GM18499 (cell line): ENCODE measurements at regions not wholly inside any gene's neighbourhood (a gene's known extent, or its start where the extent isn't known, plus 50 kb on each side); places are given as distances from the start of the nearest gene placed in this dataset.
"Not testable (repeated sequence)": the region's sequence is repeated elsewhere in the genome, so short reads cannot be mapped to it uniquely, and the experiment has no call there.

Experiments used
- ATAC-seq: cut with Tn5 transposase; IDR thresholded peaks from one replicate; pipeline ENCODE4 v1.9.1; 2021; ENCODE audit warnings: moderate number of reproducible peaks; ENCODE audit not compliant: insufficient read depth, unreplicated experiment

DNA sequence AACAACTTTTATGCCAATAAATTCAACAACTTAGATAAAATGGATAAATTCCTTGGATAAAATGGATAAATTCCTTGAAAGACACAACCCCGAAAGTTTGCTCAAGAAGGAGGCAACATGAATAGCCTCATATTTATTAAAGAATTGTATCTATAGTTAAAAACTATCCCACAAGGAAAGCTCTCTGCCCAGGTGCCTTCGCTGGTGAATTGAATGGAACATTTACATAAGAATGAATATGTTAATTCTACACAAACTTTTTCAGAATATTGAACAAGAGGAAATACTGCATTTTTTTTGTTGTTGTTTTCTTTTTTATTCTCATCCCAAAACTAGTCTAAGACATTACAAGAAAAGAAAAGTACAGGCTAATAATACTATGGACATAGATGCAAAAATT, 805.3 kb upstream of the RAB6C start:
- ATAC-seq: no peak

DNA sequence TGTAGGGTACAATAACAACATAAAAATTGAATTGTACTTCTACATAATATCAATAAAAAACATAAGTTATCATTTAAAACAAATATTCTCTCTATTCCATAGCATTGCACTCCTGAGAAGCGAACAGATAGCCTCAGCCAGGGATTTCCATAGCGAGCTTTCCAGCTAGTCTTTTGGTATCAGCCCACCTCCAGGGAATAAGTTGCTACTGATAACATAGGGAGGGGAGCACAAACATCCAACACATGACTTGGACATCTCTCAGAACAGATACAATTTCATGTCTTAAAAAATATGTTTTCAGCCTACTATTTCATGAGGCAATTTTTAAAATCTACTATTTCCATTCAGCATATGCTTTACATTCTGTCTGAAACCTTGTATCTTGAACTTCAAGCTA, 804.4 kb upstream of the RAB6C start:
- ATAC-seq: no peak

DNA sequence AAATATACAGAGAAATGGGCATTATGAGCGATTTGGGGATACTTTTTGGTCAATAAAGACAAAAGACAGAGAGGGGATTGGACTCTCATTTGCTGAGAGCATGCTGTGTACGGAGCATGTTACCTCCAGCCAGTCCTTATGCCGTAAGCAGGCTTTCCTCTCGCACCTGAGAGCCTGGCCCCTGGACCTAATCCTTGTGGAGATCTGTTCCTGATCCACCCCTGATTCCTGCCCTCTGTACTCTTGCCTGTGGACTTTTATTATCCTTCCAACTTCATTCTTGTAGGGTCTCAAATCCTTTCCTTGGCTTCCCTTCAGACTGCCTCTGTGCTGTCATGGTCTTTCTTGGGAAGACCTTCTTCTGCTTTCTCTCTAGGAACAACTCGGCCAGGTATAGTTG, 803.1 kb upstream of the RAB6C start:
- no peak for ATAC-seq

DNA sequence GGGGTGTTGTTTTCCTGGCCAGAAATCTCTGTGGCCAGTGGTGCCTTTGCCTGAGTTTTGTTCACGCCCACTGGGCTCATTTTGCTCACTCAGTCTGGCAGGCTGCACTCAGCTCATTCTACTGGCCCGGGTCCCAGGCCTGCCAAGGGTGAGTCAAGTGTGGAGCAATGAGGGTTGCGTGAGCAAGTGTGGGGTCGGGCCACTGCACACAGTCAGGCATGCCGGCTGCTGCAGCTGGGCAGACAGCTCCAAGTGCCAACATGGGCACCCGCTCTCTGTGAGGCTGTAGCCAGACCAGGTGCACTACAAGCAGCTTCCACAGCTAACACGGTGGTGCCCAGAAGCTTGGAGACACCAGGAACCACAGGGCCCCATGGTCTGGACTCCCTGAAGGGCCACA, 801.1 kb upstream of the RAB6C start:
- no peak for ATAC-seq

DNA sequence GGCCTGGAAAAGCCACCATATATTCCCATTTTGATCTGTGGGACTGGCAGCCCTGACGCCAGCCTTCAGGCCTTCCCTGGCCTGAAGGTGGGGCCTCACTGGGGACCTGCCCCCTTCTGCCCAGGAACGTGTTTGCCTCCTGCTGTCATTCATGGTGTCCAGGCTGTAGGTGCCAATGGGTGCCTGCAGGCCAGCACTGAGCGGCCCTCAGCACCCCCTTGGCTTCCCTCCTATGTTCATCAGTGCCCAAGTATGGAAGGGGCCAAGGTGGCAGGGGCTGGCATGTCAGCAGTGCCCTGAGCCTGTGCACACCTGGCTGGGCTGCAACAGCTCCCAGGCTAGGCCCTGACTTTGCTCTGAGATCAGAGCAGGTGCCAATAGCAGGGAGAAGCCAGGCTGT, 800.3 kb upstream of the RAB6C start:
- no peak for ATAC-seq

DNA sequence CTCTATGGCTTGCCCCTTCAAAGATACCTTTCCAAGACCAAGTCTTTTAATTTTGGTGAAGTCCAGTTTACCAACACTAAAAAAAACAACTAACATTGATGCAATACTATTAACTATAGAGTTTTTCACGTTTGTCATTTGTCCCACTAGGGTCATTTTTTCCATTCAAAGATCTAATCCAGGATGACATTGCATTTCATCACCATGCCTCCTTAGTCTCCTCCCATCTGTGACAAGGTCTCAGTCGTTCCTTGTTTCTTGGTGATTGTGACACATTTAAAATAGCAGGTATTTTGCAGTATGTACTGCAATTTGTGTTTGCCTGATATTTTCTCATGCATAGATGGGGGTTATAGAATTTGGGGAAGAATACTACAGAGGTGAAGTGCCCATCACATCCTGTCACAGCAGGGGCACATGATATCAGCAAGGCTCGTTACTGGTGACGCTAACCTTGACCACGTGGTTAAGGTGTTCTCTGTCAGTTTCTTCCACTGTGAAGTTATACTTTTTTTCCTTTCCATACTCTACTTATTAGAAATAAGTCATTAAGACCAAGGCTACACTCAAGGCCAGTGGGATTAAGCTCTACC, 799.2 kb upstream of the RAB6C start:
- ATAC-seq: no peak

DNA sequence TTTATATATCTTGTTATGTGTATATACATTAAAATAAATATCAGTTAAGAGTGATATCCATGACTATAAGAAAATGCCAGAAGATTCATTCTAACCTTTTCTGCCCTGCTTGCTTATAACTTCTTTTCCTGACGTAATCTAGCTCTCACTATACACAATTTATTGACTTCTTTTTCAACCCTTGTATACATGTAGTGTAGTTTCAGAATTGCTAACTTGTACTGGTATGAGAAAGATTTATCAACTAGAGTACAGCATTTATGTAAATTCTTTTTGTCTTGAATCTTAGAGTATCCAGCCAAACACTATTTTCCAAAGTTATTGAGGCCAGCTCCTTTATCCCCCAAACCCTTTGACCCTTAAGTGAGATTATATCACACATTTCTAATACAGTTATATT, 798.0 kb upstream of the RAB6C start:
- ATAC-seq: no peak

DNA sequence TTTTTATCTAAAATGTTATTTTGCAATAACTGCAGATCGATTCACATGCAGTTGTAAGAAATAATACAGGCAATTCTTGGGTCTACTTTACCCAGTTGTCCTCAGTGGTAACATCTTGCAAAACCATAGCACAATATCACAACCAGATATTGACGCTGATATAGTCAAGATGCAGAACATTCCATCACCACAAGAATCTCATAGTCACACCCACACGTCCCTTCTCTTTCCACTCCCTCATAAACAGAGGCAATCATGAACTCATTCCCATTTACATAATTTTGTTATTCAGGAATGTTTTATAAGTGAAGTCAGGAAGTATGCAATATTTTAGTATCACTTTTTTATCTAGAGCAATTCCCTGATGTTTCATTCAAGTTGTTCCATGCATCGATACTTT, 797.5 kb upstream of the RAB6C start:
- no peak for ATAC-seq

DNA sequence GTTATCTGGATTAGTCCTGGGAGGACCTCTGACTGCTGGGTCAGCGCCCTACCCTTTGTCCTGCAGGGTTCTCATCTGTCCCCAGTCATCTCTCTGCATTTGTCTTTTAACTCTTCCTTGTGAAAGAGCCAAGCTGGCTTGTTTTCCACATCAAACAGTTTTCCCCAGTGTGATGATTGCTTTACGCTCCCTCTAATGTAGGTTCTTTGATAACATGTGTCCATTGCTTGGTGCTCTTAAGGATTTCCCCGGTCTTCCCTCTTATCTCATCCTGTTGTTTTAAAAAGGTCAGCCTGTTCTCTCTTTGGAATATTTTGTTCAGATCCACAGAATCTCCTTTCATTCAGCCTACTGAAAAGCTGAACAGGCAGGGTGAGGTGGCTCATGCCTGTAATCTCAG, 792.1 kb upstream of the RAB6C start:
- ATAC-seq: no peak

DNA sequence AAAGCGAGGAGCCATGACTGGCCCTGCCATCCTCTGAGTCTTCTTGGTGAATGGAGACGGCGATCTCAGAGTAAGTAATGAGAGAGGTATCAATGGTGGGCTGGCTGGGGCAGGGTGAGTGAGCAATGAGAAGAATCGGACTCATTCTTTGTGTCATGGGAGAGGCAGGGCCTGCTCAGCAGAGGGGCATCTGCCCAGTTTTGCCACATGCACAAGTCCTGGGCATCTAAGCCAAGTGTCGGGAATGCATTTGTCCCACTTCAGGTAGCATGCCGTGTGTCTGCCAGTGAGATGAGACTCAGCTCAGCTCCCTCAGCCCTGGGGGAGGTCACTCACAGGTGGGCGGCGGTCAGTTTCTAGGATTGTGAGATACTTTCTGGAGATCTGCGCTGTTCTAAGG, 791.0 kb upstream of the RAB6C start:
- ATAC-seq: no peak

DNA sequence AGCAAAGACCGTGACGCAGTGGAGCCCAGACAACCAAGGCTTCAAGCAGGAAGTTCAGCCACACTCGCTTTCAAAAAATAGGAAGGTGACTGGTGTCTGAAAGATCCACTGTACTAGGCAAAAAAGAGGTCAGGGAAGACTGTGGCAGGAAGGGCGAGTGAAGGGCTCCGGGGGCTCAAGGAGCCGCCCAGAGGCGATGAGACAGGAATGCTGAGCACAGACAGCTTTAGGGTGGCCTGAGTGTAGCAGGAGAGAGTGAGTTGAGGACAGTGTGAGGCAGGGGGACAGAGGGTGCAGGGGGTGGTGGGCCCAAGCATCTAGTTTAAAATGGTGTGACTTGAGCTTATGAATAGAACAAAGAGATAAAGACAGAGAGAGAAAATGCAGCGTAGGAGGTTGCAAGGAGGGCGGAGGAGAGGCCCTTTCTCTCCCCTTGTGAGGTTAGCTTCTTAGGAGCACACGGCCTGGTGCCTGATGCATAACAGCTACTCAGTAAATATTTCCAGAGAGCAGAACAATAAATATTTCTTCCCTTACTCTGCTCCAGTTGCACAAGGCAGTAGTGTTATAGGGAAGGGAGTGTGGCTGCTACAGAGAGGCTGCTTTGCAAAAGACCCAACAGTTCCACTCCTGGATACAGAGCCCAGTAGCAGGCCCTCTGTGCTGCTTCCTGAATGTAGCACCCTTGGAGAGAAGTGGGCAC, 789.7 kb upstream of the RAB6C start:
- no peak for ATAC-seq

DNA sequence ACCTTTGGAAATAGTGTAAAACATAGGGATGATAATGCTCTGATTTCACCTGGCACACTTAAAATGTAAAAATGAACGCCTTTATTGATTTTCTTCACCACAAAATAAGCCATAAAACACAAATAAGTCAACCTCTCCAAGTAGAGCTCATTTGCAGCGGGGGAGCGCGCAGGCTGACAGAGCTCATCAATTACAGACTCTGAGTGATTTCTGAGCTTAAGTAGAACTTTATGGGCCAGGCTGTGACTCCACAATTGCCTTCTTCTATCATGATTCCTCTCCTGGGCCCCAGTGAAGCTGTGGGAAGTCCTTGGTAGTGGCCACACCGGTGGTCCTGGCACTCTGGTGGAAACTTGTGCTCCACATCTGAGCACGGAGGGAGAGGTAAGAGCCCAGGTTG, 789.0 kb upstream of the RAB6C start:
- ATAC-seq: no peak

DNA sequence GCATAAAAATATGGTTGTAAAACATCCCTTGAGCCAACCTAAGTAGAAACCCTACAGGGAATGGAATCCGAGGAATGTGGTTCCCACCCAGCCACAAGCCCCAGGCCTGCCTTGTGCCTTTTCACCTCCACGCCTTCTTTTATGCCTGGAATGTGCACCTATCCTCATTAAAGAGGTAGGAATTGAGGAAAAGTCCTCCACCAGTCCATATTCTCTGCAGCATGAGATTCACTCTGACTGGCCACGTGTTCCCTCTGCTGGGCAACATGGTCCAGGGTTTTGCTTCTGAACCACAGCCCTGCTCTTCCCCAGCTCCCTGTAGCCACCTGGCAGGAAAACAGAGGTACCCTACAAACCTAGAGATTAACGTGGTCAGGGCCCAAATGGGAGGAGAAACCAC, 787.9 kb upstream of the RAB6C start:
- no peak for ATAC-seq

DNA sequence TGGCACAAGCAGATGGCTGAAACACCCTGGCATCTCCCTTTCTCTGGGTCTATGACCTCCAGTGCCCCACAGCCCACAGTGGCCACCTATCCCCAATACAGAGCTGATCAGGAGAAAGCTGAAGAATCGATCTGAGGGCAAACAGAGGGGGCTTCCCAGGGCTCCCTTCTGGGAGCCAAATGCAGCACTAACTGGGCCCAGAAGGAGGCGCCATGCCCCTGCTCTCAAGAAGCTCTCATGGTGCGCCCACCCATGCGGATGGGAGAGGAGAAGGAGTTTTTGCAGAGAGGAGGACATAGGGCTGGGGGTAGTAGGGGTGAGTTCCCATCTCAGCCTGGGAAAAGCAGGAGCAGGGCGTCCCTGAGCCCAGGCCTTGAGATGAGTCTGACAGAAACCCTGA, 787.3 kb upstream of the RAB6C start:
- ATAC-seq: no peak

DNA sequence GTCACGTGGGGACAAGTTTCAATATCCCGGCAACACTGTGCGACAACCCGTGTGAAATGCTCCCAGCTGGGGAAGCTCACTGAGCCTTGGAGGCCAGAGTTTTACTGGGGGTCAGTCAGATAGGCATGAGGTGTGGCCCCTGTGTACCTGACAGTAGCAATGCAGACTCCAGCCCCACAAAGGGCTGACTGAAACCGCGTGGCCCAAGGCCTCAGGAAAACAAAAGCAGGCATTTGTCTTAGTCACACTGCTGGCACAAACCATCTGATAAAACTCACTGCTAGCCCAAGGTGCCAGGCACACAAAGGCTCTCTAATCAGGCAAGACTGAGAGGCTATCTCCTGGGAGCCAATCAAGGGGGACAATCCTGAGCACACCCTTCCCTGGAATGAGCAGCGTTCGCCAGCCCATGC, 786.6 kb upstream of the RAB6C start:
- no peak for ATAC-seq

DNA sequence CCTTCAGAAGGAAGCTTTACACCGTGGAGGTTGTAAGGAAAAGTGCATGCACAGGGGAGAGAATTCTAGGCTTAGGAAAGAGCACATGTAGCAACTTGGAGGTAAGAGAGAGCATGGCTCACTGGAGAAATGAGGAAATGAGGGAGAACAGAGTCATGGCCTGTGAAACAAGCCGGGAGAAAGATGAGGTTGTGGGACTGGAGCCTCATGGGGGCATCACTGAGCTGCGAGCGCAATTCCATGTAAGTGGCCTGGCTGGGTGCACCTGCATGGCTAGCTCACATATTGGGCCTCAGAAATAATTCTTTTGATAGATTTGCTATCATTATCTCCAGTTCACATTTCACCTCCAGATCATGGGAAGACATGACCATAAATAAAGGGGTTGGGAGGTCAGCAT, 785.5 kb upstream of the RAB6C start:
- ATAC-seq: no peak

DNA sequence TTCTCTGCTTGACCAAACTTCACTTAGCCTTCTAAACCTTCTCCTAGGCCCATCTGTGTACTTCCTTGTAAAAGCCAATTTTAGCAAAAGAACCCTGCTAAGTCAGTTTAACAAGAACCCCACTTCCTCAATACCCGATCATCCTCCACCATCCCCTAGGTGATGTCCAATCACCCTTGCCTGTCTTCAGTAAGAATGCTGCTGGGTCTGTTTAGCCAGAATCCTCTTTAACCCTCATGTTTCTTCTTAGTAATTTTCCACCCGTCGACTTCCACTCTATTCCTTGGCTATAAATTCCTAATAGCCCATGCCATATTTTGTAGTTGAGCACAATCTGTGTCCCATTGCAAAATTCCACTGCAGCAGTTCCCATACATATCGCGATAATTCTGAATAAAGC, 780.0 kb upstream of the RAB6C start:
- ATAC-seq: no peak

DNA sequence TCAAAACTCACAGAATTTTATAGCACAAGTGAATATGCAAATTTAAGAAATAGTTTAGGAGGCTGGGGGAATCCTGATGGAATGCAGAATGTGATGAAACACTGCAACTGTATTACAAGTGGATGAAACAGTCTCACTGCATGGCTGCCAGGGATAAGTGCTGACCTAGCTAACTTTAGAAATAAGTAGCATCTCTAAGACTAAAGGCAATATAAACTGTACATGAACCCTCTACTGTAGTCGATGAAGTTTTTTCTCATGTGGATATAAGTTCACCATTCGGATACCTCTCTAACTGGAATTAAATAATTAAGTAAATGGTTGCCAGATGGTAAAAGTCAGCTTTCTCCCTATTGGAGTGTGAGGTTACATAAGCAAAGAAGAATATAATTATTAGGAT, 777.8 kb upstream of the RAB6C start:
- no peak for ATAC-seq

DNA sequence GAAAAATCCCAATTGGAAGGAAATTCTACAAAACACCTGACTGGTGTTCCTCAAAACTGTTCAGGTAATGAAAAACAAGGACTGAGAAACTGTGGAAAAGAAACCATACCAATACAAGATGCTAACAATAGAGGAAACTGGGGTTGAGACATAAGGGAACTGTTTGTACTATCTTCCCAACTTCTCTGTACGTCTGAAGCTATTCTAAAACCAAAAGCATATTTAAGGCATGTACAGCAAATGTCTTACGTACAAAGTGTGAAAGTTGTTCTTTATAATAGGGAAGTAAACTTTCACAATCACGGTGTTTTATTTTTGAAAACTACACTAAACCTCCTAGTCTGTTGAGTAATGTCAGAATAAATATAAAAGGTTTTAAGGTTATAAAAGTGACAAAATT, 776.1 kb upstream of the RAB6C start:
- ATAC-seq: no peak

DNA sequence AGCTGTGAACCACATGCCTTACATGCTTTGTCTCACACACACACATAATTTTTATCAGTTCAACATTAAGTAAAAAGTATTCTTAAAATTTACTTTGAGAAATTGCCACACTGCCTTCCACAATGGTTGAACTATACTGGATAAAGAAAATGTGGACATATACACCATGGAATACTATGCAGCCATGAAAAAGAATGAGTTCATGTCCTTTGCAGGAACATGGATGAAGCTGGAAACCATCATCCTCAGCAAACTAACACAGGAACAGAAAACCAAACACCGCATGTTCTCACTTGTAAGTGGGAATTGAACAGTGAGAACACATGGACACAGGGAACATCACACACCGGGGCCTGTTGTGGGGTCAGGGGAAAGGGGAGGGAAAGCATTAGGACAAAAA, 774.9 kb upstream of the RAB6C start:
- not testable (repeated sequence) for ATAC-seq

DNA sequence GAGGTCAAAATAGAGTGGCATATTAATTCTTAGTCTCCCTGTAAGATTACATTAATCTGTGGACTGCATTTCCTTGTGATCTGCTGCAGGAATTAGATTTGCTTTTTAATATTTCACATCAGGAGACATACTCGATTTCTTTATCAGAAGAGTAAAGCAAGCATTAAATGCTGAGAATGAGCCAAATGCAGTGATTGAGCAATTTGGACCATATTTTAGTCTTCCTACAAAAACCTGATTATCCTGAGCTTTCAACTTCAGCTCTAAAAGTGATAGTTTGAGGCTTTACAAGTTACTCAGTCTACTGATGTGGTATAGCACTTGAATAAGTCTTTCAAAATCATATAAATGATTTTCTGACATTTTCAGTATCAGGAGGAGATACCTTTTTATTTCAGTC, 774.3 kb upstream of the RAB6C start:
- ATAC-seq: no peak

DNA sequence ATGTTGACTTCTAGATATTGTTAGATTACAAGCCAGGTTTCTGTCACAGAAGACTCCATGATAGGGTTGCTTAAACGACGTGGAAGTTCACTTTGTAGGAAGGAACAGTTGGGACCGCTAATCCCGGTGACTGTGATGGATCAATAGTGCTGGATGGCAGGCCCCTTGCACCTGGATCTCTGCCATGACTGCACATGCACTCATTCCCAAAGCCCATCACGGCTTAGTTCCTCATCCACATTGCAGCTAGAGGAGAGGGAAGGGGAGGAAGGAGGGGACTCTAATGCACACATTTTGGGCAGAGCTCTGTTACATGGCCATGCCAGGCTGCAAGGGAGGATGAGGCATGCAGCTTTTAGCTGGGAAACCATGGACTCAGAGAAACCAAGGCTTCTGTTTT, 773.7 kb upstream of the RAB6C start:
- no peak for ATAC-seq
